DMS153 (cell line): ENCODE measurements at regions not wholly inside any gene's neighbourhood (a gene's known extent, or its start where the extent isn't known, plus 50 kb on each side); places are given as distances from the start of the nearest gene placed in this dataset.
"Not testable (repeated sequence)": the region's sequence is repeated elsewhere in the genome, so short reads cannot be mapped to it uniquely, and the experiment has no call there.

Source experiments
- DNase-seq: peaks from one replicate; lab custom pipeline; 2025; lab: John Stamatoyannopoulos, UW

DNA sequence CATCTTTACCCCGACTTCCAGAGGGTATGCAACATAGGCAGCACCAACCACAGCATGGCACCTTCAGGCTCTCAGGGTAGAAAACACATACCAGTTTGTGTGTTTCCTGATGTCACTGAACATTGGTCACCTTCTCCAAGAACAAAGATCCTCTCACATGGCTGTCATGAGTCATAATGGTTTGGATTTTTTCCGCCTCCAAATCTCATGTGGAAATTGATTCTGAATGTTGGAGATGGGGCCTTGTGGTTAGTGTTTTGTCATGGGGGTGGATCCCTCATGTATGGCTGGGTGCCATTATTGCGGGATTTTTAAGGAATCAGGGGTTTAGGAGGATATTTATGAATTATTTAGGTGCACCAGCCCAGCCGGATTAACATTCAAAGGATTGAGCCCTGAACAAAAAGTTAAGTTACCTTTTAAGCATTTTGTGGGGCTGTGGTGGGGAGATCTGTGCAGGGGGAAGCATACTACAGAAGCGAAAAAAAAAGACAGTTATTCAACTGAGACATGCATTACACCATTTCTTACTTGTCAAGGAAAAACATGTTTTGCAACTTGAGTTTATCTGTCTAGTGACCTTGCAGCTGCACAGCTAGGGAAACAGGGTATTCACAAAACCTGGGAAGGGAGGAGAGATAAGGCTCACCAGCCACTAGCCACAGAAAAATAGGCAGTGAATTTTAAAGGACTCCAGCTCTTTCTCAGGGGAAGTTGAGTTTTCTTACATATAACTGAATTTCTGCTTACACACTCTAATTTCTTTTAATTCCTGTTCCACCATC is 774.1 kb upstream of the AUTS2 start:
- DNase-seq = no peak

DNA sequence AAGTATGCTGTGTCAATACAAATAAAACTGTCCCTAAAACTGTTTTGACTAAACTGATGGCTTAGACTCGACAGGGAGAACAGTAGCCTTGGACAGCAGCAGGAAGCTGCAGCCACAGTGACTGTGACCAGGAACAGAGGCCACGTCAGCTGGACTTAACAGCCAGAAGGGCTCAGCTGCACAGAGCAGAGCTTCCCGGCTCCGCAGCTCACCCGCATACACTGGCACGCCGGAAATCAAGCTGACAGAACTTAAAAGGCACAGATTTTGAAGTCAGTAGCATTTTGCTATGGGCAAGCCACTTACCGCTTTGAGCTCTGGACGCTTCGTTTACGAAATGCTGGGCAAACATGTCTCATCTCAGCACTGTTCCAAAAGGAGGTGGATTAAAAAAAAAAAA is 769.7 kb upstream of the AUTS2 start:
- DNase-seq = no peak

GRCh38 chr7:68833422-68833821 is 764.9 kb upstream of the AUTS2 start:
- no peak for DNase-seq

- no peak for DNase-seq
These were observed 759.3 kb upstream of the AUTS2 start for GRCh38 chr7:68839014-68839413.

DNA sequence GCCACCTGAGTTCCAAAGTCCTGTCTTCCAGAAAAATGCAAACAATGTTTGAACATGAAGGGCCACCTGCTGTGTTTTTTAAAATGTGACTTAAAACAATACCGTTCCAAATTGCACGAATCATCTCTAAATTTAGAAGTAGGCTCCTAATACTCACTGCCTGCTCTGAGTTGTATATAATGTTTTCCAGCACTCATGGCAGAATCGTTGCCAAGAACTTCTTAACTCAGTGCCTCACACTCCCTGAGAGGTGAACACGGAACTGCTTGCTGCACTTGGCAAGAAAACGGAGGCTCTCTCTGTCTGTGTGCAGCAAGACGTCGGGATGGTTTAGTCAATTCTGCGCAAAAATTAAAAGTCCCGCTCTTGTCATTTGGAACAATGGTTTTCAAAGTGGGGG is 757.3 kb upstream of the AUTS2 start:
- no peak for DNase-seq

DNA sequence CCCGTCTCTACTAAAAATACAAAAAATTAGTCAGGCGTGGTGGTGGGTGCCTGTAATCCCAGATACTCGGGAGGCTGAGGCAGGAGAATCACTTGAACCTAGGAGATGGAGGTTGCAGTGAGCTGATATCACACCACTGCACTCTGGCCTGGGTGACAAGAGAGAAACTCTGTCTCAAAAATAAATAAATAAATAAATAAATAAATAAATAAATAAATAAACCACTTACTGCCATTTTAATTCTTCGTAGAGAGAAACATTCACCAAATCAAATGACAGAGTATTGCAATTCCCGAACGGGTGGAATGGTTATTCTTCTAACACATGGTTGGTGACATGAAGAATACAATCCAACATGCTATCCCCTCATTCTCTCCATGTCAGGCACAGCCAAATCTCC is 754.3 kb upstream of the AUTS2 start:
- not testable (repeated sequence) for DNase-seq

GRCh38 chr7:68846811-68847325 is 751.4 kb upstream of the AUTS2 start:
- DNase-seq = no peak

DNA sequence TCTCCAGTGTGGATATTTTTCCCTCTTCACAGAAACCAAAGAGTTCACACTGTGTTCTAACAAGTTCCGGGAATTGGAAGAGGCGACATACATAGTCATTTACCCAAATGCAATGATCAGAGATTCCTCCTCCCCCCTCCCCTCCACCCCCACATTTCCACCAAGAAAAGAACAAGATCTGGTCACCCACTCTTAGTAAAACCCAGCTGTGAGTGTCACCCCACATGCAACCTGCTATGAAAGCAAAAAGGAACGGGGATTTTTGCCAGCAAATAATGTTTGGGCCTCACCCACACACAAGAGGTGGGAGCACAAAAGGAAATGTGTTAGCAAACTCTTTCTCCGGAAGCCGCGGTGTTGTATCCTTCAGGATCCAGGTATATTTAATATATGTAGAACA is 745.0 kb upstream of the AUTS2 start:
- no peak for DNase-seq

- DNase-seq = no peak
These were observed 740.7 kb upstream of the AUTS2 start for GRCh38 chr7:68857571-68857970.

- no peak for DNase-seq
These were observed 739.8 kb upstream of the AUTS2 start for GRCh38 chr7:68858497-68858896.

GRCh38 chr7:68861171-68861570 is 737.1 kb upstream of the AUTS2 start:
- no peak for DNase-seq

- DNase-seq = no peak
These were observed 736.0 kb upstream of the AUTS2 start for GRCh38 chr7:68862261-68862660.

DNA sequence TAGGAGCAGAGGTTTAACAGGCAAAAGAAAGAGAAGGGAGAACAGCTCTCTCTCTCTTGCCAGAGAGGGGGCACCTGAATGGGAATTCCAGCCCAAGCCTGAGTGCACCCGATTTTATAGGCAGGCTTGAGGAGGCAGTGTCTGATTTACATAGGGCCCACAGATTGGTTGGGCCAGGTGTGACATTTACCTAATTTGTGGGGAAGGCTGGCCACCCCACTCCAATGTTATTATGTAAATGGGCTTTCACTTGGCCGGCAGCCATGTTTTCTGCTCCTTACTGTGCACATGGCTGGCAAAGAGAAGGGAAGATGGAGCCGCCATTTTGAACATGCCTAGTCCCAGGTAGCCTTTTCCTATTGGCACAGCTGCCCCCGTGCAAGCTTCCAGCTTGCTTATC is 735.5 kb upstream of the AUTS2 start:
- DNase-seq = no peak

GRCh38 chr7:68865351-68866199 is 732.7 kb upstream of the AUTS2 start:
- DNase-seq = no peak

DNA sequence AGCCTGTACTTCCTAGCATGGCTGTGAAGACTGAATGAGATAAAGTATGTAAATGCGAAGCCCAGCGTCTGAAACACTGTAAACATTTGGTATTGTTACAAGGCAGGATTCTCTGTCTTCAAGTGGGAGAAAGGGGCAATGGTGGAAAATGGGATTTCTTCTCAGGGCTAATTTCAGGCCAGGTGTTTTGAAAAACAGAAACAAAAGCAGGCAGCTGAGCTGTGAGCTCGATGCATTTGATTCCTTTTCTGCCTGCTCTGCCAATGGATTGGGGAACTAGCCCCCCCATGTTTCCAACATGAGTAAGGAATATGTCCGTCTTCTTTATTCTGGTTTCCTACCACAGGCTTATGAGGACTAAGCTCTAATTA is 732.1 kb upstream of the AUTS2 start:
- no peak for DNase-seq

- DNase-seq = not testable (repeated sequence)
These were observed 731.6 kb upstream of the AUTS2 start for GRCh38 chr7:68866721-68867120.

DNA sequence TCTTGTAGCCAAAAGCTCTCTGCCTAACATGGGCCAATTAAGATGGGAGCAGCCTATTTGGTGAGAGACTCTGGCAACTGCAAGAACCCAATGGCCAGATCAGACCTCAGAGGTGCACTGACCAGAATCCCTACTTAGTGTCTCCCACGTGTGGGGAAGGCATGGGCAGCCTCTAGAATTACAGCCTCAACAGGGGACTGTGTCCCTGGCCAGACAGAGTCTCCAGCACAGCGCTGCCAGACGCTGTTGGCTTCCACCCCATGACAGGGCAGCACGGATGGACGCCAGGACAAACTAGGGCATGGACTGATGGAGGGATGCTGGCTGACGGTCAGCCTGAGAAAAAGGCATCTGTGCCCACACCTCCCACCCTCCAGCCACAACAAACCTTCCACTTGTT is 729.3 kb upstream of the AUTS2 start:
- DNase-seq = no peak

- no peak for DNase-seq
These were observed 724.7 kb upstream of the AUTS2 start for GRCh38 chr7:68873616-68874015.

- no peak for DNase-seq
These were observed 722.4 kb upstream of the AUTS2 start for GRCh38 chr7:68875857-68876256.

- not testable (repeated sequence) for DNase-seq
These were observed 711.2 kb upstream of the AUTS2 start for GRCh38 chr7:68887116-68887515.

DNA sequence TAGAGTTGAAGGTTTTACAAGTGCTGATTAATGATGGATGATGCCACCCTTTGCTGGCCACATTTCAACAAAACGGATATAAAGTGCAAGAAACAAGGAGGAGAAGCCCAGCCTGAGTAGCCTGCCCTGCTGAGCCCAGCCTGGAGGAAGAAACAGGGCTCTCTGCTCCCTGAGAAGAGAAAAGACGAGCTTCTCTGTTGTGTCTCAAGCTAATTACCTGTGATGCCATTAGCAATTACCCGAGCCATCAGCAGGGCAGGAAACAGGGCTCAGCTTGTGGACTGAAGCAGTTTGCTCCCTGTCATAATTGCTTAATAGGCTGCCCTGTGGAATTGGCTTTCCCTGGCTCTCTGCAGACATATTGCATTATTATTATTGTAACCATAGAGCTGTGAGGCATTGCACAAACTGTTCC is 709.3 kb upstream of the AUTS2 start:
- no peak for DNase-seq

- no peak for DNase-seq
These were observed 706.0 kb upstream of the AUTS2 start for GRCh38 chr7:68892236-68892635.

DNA sequence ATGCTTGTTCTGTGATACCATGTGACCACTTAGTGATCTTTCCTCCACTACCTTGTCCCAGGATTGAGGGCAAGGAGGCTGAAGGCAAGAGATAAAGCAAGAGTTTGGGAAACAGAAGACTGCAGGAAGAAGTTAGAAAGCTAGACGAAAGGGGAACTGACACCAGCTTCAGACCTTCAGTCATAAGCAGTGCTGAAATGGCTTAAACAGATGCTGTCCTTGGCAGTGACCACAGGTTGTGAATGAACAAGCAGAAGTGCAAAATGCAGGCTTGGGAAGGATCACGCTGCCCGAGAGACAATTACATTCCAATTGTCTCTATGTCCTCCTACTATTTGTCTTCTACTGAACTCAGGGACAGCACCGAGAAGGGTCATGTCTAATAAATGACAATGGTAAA is 704.9 kb upstream of the AUTS2 start:
- DNase-seq = no peak
